DMS 273 (cell line): ENCODE measurements at regions not wholly inside any gene's neighbourhood (a gene's known extent, or its start where the extent isn't known, plus 50 kb on each side); places are given as distances from the start of the nearest gene placed in this dataset.
"Not testable (repeated sequence)": the region's sequence is repeated elsewhere in the genome, so short reads cannot be mapped to it uniquely, and the experiment has no call there.

Experiments
- DNase-seq: peaks from one replicate; lab custom pipeline; 2025; ENCODE audit not compliant: unreplicated experiment; lab: John Stamatoyannopoulos, UW

DNA sequence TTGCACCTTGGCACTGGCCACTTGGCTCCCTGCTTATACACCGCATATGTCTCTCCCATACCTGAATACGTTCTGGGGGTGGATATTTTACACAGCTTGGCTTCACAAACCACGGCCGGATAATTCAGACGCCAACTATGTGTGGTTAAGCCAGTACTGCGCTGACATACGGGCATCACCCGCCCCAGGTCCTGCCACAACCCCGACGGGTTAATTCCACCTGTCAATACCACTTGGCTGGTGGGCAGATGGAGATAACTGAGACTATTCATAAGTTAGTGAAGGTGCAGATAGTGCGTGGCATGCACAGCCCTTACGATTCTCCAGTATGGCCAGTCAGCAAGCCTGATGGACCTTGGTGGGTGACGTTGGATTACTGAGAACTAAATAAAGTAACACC, 696.3 kb upstream of the AGA start:
- no peak for DNase-seq

DNA sequence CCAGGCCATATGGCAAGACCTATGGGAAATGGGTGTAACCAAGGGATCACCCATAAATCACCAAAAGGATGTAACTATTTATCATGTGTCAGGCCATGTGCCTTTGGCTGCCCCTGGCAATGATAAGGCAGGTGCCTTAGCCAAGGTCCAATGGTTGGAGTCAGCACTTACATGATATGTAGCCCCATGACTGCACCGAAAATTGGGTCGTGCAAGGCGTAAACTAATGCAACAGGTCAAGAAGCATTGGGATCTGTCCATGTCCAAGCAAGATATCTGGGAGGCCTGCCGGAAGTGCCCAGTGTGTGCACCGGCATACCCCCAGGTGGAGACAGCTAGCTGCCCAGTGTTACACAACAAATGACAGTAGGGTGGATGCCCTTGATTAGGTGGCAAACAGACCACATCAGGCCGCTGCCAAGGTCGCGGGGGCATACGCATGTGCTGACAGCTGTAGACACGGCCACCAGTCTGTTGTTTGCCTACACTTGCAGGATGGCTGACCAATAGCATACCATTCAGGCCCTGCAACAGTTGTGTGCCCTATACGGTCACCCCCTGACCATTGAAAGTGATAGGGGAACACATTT, 698.2 kb upstream of the AGA start:
- no peak for DNase-seq

DNA sequence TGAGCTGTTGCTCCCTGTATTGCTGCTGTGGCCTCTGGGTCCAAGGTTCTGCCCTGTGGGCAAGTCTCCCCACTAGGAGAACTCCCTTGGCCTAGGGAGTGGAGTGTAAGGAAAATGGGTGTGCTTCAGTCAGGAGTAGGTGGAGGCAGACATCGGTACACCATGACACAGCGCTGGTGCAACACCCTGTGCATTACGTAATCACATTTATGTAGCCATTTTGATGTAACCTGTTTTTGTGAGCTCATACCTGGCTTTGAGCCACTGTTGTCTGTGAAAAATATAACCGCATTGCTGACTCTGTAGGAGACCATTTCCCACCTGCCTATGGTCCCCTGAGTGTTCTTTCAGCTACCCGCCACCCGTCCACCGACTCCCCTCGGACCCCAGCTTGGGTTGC, 700.5 kb upstream of the AGA start:
- no peak for DNase-seq

DNA sequence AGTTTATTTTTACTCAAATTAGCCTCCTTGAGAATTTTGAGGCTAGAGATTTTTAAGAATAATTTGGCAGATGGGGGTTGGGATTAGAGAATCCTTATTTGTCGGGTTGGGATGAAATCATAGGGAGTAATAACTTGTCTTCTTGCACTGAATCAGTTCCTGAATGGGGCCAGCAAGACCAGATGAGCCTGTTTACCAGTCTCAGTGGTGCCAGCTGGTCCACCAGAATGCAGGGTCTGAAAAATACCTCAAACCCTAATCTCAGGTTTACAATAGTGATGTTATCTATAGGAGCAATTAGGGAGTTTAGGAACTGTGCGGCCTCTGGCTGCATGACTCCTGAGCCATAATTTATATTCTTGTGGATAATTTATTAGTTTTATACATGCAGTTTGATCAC, 705.9 kb upstream of the AGA start:
- DNase-seq: peak; percentile 2

DNA sequence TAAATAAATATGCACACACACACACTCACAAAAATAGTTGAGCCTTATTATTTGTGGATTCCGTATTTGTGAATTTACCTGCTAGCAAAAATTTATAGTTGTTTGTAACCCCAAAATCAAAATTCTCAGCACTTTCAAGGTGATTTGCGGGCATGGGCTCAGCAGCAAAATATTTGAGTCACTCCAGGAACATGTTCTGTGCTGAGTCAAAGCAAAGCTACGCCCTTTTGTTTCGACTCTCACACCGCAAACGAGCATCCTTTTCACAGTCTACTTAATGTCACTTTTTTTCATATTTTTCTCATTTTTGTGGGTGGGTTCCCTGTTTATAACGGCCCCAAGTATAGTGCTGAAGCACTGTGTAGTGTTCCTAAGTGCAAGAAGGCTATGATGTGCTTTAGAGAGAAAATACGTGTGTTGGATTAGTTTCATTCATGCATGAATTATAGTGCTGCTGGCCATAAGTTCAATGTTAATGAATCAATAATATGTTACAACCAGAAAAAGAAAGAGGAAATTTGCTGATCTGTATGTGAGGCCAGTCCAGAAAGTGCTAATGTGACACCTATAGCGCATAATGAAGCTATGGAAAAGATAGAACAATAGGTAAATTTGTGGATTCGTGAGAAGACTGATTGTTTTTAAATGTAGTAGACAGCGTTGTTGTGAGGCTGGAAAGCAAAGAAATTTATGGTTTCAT, 723.2 kb upstream of the AGA start:
- DNase-seq: no peak

DNA sequence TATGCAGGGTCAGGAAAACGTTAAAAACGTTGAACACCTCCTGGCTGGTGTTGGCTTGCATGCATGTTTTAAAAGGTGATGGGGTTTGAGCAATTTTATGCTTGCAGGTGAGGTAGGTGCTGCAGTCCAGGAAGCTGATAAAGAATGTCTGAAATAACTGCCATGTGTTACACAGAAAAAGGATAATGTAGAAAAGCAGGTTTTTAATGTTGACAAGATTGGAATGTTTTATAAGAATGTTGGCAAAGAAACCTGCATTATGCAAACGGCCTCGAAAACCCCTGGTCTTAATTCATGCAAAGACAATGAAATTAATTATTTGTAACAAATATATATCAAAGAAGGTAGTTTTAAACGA, 723.7 kb upstream of the AGA start:
- no peak for DNase-seq

DNA sequence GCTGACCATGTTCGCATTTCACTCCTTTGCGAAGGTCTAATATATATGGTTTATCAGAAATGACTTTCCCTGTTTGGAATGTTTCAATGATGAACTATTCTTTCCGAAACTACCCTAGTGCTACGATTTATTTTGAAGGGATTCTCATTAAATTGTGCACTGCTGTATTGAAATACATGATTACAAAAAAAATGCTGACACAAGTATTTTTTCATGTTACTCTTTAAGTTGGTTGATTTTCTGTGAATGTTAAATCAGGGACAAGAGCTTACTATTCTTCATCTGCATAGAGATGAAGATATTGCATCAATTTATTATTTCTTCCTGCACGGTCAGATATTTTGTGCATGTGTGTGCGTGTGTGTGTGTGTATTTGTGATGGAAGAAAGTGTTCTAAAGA, 731.5 kb upstream of the AGA start:
- no peak for DNase-seq

DNA sequence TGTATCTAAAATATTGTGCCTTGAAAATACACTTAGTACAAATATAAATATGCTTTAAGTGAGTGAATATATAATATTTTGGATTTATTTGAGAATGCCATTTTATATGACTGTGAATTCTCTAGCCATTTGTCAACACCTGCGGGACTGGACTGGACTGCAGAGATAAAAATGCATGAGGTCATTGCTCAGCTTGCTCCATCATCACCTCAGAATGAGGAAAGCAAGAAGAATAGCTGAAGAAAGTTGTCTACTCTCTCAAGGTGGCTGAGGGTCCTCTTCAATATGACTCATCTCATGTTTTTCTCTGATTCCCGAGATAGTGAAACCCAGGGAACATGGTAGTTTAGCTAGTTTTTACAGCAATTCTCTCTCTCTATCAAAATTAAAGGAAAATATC, 732.5 kb upstream of the AGA start:
- DNase-seq: no peak

DNA sequence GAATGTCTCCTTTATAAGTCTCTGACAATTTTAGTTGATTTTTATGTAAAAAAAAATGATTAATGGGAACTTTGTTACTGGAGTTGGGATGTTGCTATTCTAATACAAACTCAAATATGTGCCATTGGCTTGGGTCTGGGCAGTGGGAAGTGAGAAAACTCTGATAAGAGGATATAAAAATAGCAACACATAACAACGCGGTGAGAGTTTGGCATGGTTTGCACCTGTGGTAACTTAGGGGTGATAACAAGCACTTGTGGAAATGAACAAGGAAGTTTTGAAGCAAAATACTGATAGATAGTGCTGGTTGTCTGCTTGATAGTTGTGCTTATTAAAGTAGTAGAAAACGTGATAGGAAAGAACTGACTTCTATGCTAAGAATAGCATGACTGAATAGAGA, 743.3 kb upstream of the AGA start:
- DNase-seq: no peak

DNA sequence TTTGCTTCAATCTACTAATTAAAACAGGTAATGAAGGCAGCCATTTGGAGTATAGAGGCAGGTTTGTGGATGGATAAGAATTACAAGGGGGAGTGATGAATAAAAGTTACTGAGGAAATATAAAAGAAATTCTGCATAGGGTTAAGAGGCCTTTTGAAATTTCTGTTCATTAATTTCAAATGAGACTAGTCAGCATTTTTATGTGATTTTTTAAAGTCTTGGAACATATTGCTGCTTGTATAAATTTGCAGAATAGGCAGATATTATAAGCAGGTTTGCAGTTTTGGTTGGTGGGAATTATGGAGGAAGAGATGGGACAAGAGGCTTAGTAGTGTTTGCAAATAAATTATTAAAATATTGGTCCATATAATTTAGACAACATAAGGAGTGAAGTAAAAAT, 750.4 kb upstream of the AGA start:
- DNase-seq: no peak

DNA sequence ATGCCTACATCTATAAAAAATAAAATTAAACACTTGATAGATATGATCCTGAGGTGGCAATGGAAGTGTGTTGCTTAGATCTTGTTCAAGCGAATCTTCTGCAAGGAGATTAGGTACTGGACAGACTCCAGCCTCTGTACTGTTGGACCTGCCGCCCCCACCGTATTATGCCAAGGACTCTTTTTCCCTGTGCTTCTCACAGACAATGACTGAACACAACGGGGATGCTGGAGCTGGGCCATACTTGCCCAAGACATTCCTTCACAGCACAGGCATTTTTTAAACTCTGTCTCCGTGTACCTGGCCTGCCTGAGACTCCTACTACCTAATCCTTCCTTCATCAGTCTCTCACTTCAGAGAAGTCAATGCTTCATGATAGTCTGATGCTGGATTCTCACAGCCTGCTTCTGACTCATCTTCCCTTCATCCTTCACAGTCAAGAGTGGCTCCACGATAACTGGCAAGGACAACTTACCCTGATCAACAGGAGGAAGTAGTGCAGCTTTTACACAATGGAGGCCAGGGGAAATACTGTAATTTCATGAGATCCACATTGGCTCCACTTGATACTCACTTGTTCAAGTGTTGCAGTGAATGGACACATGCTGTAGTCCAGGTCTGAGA, 754.6 kb upstream of the AGA start:
- DNase-seq: no peak

DNA sequence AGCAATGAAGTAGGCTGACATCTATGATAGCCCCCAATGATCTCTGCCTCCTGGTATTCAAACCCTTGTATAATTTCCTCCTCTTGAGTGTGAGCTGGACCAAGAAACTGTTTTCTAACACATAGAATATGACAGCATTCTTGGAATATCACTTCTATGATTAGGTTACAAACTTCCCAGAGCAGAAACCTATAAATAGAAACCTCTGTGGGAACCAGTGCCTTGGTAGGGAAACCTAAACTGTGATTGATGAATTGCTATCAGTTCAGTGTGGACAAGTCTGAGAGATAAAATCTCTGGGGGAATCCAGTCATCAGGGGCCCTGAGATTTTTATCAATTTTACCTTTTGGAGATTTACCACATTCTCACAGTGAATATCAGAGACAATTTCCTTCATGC, 756.5 kb upstream of the AGA start:
- DNase-seq: no peak

DNA sequence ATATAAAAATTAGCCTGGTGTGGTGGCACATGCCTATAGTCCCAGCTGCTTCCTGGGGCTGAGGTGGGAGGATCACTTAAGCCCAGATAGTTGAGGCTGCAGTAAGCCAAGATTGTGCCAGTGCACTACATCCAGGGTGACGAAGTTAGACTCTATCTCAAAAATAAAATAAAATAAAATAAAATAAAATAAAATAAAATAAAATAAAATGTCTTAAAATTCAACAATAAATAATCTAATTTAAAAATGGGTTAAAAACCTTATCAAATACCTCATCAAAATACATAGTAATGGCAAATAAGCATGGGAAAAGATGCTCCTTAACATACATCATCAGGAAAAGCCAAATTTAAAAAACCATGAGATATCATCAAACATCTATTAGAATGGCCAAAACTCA, 760.2 kb upstream of the AGA start:
- DNase-seq: no peak

DNA sequence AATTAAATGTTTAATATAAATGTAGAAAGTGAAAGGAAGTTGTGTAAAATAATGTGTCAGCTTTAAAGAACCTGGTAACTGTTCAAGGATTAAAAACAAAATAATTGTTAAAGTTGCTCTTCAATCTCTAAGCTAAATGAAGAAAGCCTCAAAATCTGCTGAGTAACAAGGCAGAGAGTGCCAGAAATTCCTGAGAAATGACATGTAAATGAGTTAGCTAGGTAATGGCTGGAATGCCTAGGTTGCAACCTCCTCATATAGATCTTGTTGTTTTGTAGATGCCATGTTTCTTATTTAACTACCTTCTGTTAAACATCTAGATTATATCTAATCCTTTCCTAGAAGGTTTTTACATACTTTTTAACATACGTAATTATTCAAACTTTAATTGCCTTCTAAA, 763.6 kb upstream of the AGA start:
- DNase-seq: no peak

DNA sequence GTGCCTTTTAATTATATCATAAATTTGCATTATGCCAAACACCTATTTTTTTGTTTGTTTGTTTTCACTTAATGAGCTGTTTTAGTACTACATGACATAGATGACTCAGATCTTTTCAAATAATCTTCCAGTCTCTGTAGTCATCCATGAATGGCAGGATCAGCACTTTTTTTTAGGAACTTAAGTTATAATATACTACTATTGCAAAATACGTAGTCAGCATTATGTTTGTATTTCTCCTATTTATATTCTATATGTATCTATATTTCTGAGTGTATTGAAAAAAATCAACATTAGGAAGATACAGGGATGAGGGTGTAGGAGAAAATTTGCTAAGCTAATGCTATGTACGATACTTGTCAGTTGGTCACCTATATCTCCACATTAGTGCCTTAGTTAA, 773.1 kb upstream of the AGA start:
- no peak for DNase-seq

DNA sequence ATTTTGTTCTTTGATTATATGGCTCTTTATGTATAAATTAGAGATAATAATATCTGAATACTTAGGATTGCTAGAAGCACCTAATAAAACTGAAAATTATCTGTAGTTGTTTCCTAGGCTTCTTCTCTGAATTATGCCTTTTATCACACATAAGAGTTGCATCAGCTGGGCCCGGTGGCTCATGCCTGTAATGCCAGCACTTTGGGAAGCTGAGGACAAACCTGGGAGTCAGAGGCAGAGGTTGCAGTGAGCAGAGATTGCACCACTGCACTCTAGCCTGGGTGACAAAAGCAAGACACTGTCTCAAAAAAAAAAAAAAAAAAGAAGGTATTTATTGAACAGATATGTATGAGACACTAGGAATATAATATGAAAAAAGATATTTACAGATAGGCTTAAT, 773.5 kb upstream of the AGA start:
- no peak for DNase-seq

DNA sequence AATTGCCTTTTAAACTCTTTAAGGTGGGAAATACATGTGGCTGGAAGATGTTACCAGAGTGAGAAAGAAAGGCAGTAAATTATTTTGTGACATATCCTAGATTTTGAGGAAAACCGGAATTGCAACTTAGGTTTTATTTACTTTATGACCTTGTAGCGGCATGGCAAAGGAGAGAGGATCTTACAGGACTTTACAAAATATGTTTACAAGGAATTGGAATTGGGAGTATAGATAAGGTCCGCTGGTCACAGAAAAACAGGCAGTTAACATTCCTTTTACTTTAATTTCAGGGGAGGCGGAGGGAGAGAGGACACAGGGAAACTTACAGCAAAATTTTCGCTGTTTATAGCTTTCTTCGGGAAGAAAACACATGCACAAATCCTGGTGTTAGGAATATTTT, 784.2 kb upstream of the AGA start:
- not testable (repeated sequence) for DNase-seq

DNA sequence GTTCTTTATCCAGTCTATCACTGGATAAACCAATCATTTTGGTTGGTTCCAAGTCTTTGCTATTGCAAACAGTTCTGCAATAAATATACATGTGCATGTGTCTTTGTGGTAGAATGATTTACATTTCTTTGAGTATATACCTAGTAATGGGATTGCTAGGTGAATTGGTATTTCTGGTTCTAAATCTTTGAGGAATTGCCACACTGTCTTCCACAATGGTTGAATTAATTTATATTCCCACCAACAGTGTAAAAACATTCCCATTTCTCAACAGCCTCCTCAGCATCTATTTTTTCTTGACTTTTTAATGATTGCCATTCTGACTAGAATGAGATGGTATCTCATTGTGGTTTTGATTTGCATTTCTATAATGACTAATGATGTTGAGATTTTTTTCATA, 791.7 kb upstream of the AGA start:
- DNase-seq: no peak

DNA sequence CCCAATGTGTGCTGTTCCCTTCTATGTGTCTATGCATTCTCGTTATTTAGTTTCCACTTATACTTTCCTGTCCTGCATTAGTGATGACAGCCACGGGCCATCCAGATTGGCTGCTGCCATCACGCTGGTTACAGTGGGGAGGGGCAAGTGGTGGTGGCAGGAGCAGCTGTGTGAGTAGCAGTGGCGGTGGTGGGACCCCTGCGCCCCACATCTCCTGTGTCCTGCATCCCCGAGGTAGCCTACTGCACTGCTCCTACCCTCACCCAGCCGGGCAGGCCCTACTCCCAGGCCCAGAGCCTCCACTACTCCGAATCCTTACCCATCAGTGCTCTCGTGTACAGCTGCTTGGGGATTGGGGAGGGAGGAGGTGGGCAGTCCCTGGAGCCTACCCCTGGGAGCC, 798.7 kb upstream of the AGA start:
- DNase-seq: no peak

DNA sequence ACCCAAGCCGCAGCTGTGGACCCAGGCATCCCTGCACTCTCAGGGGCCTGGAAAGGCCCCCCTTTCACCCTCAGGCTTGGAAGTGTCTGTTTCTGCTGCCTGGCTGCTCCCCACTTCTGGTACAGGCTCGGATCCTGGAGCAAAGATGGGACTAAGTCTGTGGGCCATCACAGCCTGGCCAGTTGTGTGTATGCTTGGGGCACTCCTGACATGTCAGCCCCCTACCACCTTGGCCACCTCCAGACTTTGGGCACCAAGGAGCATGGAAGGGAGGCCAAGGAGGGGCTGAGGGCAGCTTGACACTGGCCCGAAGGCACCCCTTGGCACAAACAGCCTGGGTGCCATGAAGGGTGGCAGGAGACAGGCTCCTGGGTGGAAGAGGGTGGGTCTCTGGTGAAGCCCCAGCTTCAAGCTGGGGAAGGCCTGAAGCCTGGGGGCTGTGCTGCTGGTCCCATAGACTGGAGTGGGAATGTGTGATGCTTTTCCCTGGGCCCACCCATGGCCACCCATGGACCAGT, 799.4 kb upstream of the AGA start:
- DNase-seq: no peak

DNA sequence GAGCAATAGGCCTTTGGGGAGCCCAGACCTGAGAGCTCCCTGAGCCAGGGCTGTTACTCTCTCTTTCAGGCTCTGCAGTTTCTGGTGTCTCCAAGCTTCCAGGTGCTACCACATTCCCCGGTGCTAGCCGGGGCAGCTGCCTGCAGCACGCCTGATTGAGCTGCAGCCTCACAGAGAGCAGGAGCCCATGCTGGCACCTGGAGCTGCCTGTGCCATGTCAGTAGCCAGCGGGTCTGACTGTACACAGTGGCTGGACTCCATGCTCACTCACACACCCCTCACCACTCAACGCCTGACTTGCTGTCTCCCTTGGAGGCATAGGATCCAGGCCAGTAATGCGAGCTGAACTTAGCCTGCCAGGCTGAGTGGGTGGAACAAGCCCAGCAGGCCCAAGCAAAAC, 800.4 kb upstream of the AGA start:
- DNase-seq: no peak

DNA sequence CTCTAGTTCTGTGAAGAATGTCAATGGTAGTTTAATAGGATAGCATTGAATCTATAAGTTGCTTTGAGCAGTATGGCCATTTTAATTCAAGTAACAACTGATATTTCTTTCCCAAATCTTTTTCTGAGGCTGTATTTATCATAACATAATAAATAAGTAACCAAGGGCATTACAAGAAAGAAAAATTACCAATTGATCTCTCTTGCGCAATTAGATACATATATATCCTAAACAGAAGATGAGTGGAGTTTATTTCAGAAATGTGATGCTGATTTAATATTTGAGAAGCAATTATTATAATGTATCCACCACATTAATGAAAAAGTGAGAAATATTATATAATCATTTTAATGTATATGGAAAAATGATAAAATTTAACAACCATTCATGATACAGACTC, 802.5 kb upstream of the AGA start:
- no peak for DNase-seq

DNA sequence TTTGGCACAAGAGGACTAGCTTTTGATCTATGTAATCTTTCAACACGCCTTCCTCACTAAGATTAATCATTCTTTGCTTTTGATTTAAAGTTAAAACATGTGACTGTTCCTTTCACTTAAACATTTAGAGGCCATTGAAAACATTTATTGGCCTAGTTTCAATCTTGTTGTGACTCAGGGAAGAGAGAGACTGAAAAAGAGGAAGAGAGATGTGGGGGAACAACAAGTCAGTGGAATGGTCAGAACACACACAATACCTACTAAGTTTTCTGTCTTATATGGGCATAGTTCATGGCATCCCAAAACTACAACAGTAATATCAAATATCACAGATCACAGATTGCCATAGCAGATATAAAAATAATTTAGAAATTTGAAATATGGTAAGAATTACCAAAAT, 812.9 kb upstream of the AGA start:
- DNase-seq: no peak
